PC-9 (cell line): ENCODE measurements at regions not wholly inside any gene's neighbourhood (a gene's known extent, or its start where the extent isn't known, plus 50 kb on each side); places are given as distances from the start of the nearest gene placed in this dataset.

Experiments used
- CTCF ChIP-seq: fragments of 200-600 bp; sonication (generic); conservative IDR thresholded peaks from 2 replicates; pipeline ENCODE4 v1.6.1; 2017; ENCODE audit warnings: mixed run types, antibody characterized with exemption, mild to moderate bottlenecking, moderate library complexity
- EZH2 ChIP-seq: fragments of 200-600 bp; sonication (generic); IDR thresholded peaks from 2 replicates; pipeline ENCODE4 v1.8.0; 2017; ENCODE audit warnings: antibody characterized with exemption, low read depth

- no peak for TF ChIP-seq CTCF
- TF ChIP-seq EZH2: no peak
These were observed 1008.0 kb downstream of the RAPGEF2 start for GRCh38 chr4:160110891-160111290.
